T-cell (primary cell): ENCODE measurements at regions not wholly inside any gene's neighbourhood (a gene's known extent, or its start where the extent isn't known, plus 50 kb on each side); places are given as distances from the start of the nearest gene placed in this dataset.

Experiments
- ATAC-seq, 4 experiments: fragments of 200-7000 bp in 3 of 4; fragments of 150-1000 bp in 1 of 4; cut with Tn5 transposase; replicated peaks in 1 of 4; 1 replicate in 3 of 4; 2 replicates in 1 of 4; pipeline ENCODE4 v1.10.0; 2021; ENCODE audit warnings: moderate library complexity in 3 of 4, mild to moderate bottlenecking in 2 of 4, moderate number of reproducible peaks in 1 of 4
- CTCF ChIA-PET, 2 donors: fragments of 300-600 bp; sonication (Branson Sonifier 250); formaldehyde crosslinking; loops; one replicate each; lab custom pipeline; 2022; ENCODE audit warnings: antibody characterized with exemption in 2 of 2; lab: Charles Lee
- POLR2A ChIA-PET, 2 donors: fragments of 300-600 bp; sonication (Branson Sonifier 250); formaldehyde crosslinking; loops; one replicate each; lab custom pipeline; 2022; ENCODE audit warnings: antibody characterized with exemption in 2 of 2; lab: Charles Lee
- DNase-seq, 35 experiments: peaks; one replicate each; pipeline versions ENCODE4 v3.0.0 to v3.0.0-alpha.2; 2013 to 2023
- H3K27ac ChIP-seq: one replicate; pipeline ENCODE4 v1.5.1; 2013; ENCODE audit warnings: low read length
- H3K27me3 ChIP-seq, 2 experiments: replicated peaks in 1 of 2; 1 replicate in 1 of 2; 2 replicates in 1 of 2; pipeline versions ENCODE4 v1.6.1 to v1.7.0; 2013; ENCODE audit warnings: low read length in 1 of 2, mixed read lengths in 1 of 2; ENCODE audit not compliant: control insufficient read depth in 2 of 2, insufficient read depth in 2 of 2; ENCODE audit errors: extremely low read depth in 1 of 2
- H3K36me3 ChIP-seq, 2 donors: 1 replicate in 1 of 2; 2 replicates in 1 of 2; pipeline versions ENCODE4 v1.6.1 to v1.7.0; 2013; ENCODE audit warnings: low read length in 1 of 2; ENCODE audit not compliant: control insufficient read depth in 2 of 2, insufficient read depth in 1 of 2; ENCODE audit errors: extremely low read depth in 1 of 2
- H3K4me1 ChIP-seq, 2 experiments: 1 replicate in 1 of 2; 2 replicates in 1 of 2; pipeline versions ENCODE4 v1.6.1 to v1.7.0; 2013; ENCODE audit warnings: low read length in 2 of 2, mixed read lengths in 1 of 2; ENCODE audit not compliant: insufficient read depth in 2 of 2, control insufficient read depth in 1 of 2; ENCODE audit errors: extremely low read depth in 1 of 2
- H3K4me3 ChIP-seq, 2 donors: 1 replicate in 1 of 2; 2 replicates in 1 of 2; pipeline versions ENCODE4 v1.5.1 to v1.7.0; 2013; ENCODE audit warnings: mild to moderate bottlenecking in 2 of 2, low read length in 1 of 2, moderate library complexity in 1 of 2; ENCODE audit not compliant: control insufficient read depth in 1 of 2; ENCODE audit errors: extremely low read depth in 1 of 2
- H3K9me3 ChIP-seq: 2 replicates; pipeline ENCODE4 v1.7.0; 2013
- H3K27ac Mint-ChIP-seq, 2 donors: one replicate each; pipeline ENCODE4 v1.8.0; 2020 to 2021; ENCODE audit warnings: mild to moderate bottlenecking in 2 of 2, mixed read lengths in 2 of 2
- H3K27me3 Mint-ChIP-seq, 2 donors: one replicate each; pipeline ENCODE4 v1.8.0; 2021 to 2022; ENCODE audit warnings: mixed read lengths in 2 of 2
- H3K36me3 Mint-ChIP-seq: one replicate; pipeline ENCODE4 v1.8.0; 2021; ENCODE audit warnings: mixed read lengths
- H3K4me1 Mint-ChIP-seq, 3 donors: one replicate each; pipeline ENCODE4 v1.8.0; 2020 to 2022; ENCODE audit warnings: mixed read lengths in 3 of 3, mild to moderate bottlenecking in 1 of 3
- H3K4me3 Mint-ChIP-seq, 3 donors: one replicate each; pipeline ENCODE4 v1.8.0; 2020 to 2022; ENCODE audit warnings: mild to moderate bottlenecking in 3 of 3, mixed read lengths in 3 of 3, moderate library complexity in 3 of 3
- H3K9me3 Mint-ChIP-seq, 3 donors: one replicate each; pipeline ENCODE4 v1.8.0; 2020 to 2022; ENCODE audit warnings: mixed read lengths in 3 of 3
- WGBS: methylation state at CpG from one replicate; pipeline ENCODE4 v1.1.5; 2013; ENCODE audit warnings: missing lambda C conversion rate; ENCODE audit not compliant: insufficient coverage; 5-methylcytosine and 5-hydroxymethylcytosine counted together

- Mint-ChIP-seq H3K27me3 (no peaks in the 10 kb centered on the region), H3K9me3 (no peaks in the 10 kb centered on the region), H3K27ac (peak overlapping the region; percentile 82 to 83), H3K36me3 (no peaks in the 10 kb centered on the region), H3K4me1 (peaks cover 19 to 26% (median 24%) of the 10 kb centered on the region in 3 donors), H3K4me3 (peak overlapping the region; percentile 1 to 61 (median 28))
- 32% methylated on average over 4 of the region's 4 CpGs for WGBS
- ChIA-PET CTCF (interaction anchor here in 1 of 2 donors (1.2 kb wide), 1 partner anchor 12 kb away, joined by 6 read pairs; no protein-coding TSS in a partner anchor), POLR2A (interaction anchor here (0.6 to 1.0 kb wide), 2 partner anchors 9 to 11 kb away, joined by 3 to 5 read pairs; no protein-coding TSS in a partner anchor)
- no peaks in the 10 kb centered on the region for H3K27me3 ChIP-seq
- peaks cover 5 to 34% of the 10 kb centered on the region in 2 experiments for H3K4me1 ChIP-seq
- H3K9me3 ChIP-seq, result no peaks in the 10 kb centered on the region
- no peaks in the 10 kb centered on the region for H3K36me3 ChIP-seq
- H3K4me3 ChIP-seq, result no peak overlapping the region
- DNase-seq (peak in 27 of 35 experiments; percentile 8 to 61 (median 26)), ATAC-seq (peak; percentile 83 to 99 (median 90))
- H3K27ac ChIP-seq, result no peak overlapping the region
Measured at GRCh38 chr6:1535295-1535694, 74.4 kb upstream of the FOXC1 start.

- peak overlapping the region; percentile 74 to 82 for H3K27ac Mint-ChIP-seq
- no peaks in the 10 kb centered on the region for H3K9me3 ChIP-seq
- DNase-seq, result no peak
- H3K27ac ChIP-seq, result no peak overlapping the region
- peaks cover 5 to 33% of the 10 kb centered on the region in 2 experiments for H3K4me1 ChIP-seq
- 84% methylated on average over 20 of the region's 21 CpGs for WGBS
- no peaks in the 10 kb centered on the region for H3K27me3 Mint-ChIP-seq
- no peaks in the 10 kb centered on the region for H3K27me3 ChIP-seq
- ChIA-PET CTCF (no interaction called here), POLR2A (no interaction called here)
- H3K36me3 Mint-ChIP-seq, result no peaks in the 10 kb centered on the region
- H3K4me1 Mint-ChIP-seq, result peaks cover 13 to 18% (median 15%) of the 10 kb centered on the region in 3 donors
- peak in 2 of 4 experiments; percentile 72 to 76 for ATAC-seq
- peak overlapping the region in 1 of 3 donors; percentile 60 for H3K4me3 Mint-ChIP-seq
- H3K4me3 ChIP-seq, result no peak overlapping the region
- H3K9me3 Mint-ChIP-seq, result no peaks in the 10 kb centered on the region
- H3K36me3 ChIP-seq, result no peaks in the 10 kb centered on the region
Measured at GRCh38 chr6:1536526-1537429, 72.9 kb upstream of the FOXC1 start.

GRCh38 chr6:1538369-1538768 lies 71.3 kb upstream of the FOXC1 start:
- Histone ChIP-seq H3K36me3 (no peaks in the 10 kb centered on the region), H3K4me3 (no peak overlapping the region), H3K27ac (no peak overlapping the region), H3K4me1 (peaks cover 5 to 33% of the 10 kb centered on the region in 2 experiments), H3K9me3 (no peaks in the 10 kb centered on the region), H3K27me3 (no peaks in the 10 kb centered on the region)
- no peaks in the 10 kb centered on the region for H3K36me3 Mint-ChIP-seq
- ChIA-PET POLR2A (no interaction called here), CTCF (interaction anchor here in 1 of 2 donors (0.8 kb wide), 1 partner anchor 14 kb away, joined by 3 read pairs; no protein-coding TSS in a partner anchor)
- DNase-seq (no peak), ATAC-seq (no peak)
- WGBS, result 96% methylated on average over 3 of the region's 5 CpGs
- H3K27ac Mint-ChIP-seq, result no peak overlapping the region
- no peak overlapping the region for H3K4me3 Mint-ChIP-seq
- H3K27me3 Mint-ChIP-seq, result no peaks in the 10 kb centered on the region
- H3K9me3 Mint-ChIP-seq, result no peaks in the 10 kb centered on the region
- H3K4me1 Mint-ChIP-seq, result peaks cover 12 to 18% (median 15%) of the 10 kb centered on the region in 3 donors

- peaks cover 12 to 18% (median 15%) of the 10 kb centered on the region in 3 donors for H3K4me1 Mint-ChIP-seq
- H3K4me3 ChIP-seq, result no peak overlapping the region
- H3K36me3 Mint-ChIP-seq, result no peaks in the 10 kb centered on the region
- no peak overlapping the region for H3K27ac Mint-ChIP-seq
- H3K9me3 Mint-ChIP-seq, result peaks cover 0 to 3% (median 0%) of the 10 kb centered on the region in 3 donors
- H3K4me3 Mint-ChIP-seq, result no peak overlapping the region
- no peaks in the 10 kb centered on the region for H3K36me3 ChIP-seq
- POLR2A ChIA-PET, result no interaction called here
- H3K4me1 ChIP-seq, result peaks cover 5 to 33% of the 10 kb centered on the region in 2 experiments
- no peaks in the 10 kb centered on the region for H3K9me3 ChIP-seq
- ATAC-seq, result no peak
- H3K27ac ChIP-seq, result no peak overlapping the region
- CTCF ChIA-PET, result no interaction called here
- no peaks in the 10 kb centered on the region for H3K27me3 ChIP-seq
- DNase-seq, result no peak
- 90% methylated on average over 15 of the region's 16 CpGs for WGBS
- no peaks in the 10 kb centered on the region for H3K27me3 Mint-ChIP-seq
Measured at GRCh38 chr6:1538810-1539478, 70.8 kb upstream of the FOXC1 start.

DNA sequence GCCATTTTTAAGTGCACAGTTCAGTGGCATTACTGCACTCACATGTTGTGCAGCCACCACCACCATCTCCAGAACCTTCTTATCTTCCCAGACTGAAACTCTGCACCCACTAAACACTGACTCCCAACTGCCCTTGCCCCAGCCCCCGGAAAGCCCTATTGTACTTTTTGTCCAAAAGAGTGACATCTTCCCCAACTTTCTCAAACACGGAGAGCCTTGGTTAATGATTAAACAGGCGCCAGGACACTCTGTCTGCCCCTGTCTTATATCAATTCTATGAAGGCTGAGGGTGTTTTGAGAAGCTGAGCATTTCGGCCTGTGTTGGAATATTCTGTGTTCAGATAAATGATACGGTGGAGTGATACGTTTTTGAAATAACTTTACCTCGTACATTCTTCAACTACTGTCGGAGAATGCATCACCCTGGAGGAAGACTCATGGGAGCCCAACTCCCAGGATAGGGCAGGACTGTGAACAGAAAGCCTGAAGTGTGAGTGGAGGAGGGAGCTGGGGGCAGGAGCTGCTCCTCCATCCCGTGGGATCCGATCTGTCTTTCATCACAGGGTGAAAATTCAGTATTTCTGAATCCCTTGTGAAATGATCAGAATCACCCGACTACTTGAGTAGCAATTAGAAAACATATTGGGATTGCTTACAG lies 68.7 kb upstream of the FOXC1 start:
- Histone ChIP-seq H3K27me3 (no peaks in the 10 kb centered on the region), H3K4me1 (peaks cover 2 to 20% of the 10 kb centered on the region in 2 experiments), H3K27ac (no peak overlapping the region), H3K36me3 (no peaks in the 10 kb centered on the region), H3K4me3 (no peak overlapping the region), H3K9me3 (no peaks in the 10 kb centered on the region)
- H3K9me3 Mint-ChIP-seq, result peaks cover 0 to 5% (median 0%) of the 10 kb centered on the region in 3 donors
- H3K27me3 Mint-ChIP-seq, result no peaks in the 10 kb centered on the region
- DNase-seq (no peak), ATAC-seq (no peak)
- ChIA-PET POLR2A (interaction anchor here in 1 of 2 donors (0.6 kb wide), 1 partner anchor 13 kb away, joined by 7 read pairs; no protein-coding TSS in a partner anchor), CTCF (no interaction called here)
- 92% methylated on average over 6 of the region's 11 CpGs for WGBS
- H3K4me1 Mint-ChIP-seq, result peaks cover 8 to 12% (median 11%) of the 10 kb centered on the region in 3 donors
- H3K4me3 Mint-ChIP-seq, result no peak overlapping the region
- no peak overlapping the region for H3K27ac Mint-ChIP-seq
- H3K36me3 Mint-ChIP-seq, result peaks cover 4% of the 10 kb centered on the region

DNA sequence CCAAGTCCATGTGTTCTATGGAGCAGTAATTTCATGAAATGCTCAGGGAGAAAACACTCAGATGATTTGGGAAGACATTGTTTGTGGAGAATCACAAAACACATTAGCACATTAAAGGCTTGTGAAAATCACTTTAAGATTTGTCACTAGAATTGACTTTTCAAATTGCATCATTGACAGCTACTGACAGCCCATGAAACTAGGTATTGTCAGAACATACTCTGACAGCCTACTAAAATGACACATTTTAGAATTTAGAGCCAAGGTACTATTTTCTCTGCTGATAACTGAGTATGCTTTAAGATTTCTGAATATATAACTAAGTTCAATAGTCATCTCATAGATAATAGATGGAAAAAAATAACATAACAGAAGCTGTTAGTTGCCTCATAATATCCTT lies 67.4 kb upstream of the FOXC1 start:
- ChIA-PET CTCF (interaction anchor here in 1 of 2 donors (0.7 to 1.5 kb wide), 2 partner anchors 11 to 1023 kb away, joined by 3 to 6 read pairs; no protein-coding TSS in a partner anchor), POLR2A (no interaction called here)
- peaks cover 0 to 5% (median 0%) of the 10 kb centered on the region in 3 donors for H3K9me3 Mint-ChIP-seq

More for the DNA sequence above, 67.4 kb upstream of the FOXC1 start:
- Mint-ChIP-seq H3K27ac (no peak overlapping the region), H3K4me3 (no peak overlapping the region), H3K27me3 (no peaks in the 10 kb centered on the region), H3K36me3 (peaks cover 4% of the 10 kb centered on the region), H3K4me1 (peaks cover 0 to 2% (median under 1%) of the 10 kb centered on the region in 3 donors)
- no peaks in the 10 kb centered on the region for H3K9me3 ChIP-seq
- no peaks in the 10 kb centered on the region for H3K36me3 ChIP-seq
- no peak overlapping the region for H3K27ac ChIP-seq
- H3K4me1 ChIP-seq, result peaks cover 0 to 7% of the 10 kb centered on the region in 2 experiments
- H3K4me3 ChIP-seq, result no peak overlapping the region
- ATAC-seq (no peak), DNase-seq (no peak)
- H3K27me3 ChIP-seq, result no peaks in the 10 kb centered on the region
